ENCODE measurements at regions not wholly inside any gene's neighbourhood (a gene's known extent, or its start where the extent isn't known, plus 50 kb on each side); places are given as distances from the start of the nearest gene placed in this dataset.

- no peak for TF ChIP-seq CTCF (IDR thresholded peaks at IDR 0.05)
- TF ChIP-seq POLR2AphosphoS5 (IDR thresholded peaks at IDR 0.05) = no peak
- TF ChIP-seq POLR2A (IDR thresholded peaks at IDR 0.05; ENCODE audit: low read depth) = no peak
- TF ChIP-seq EP300 (IDR thresholded peaks at IDR 0.05) = no peak
Observed at GRCh38 chr13:65584126-65584525, 1646.0 kb downstream of the PCDH9 start.

Data from esophagus muscularis mucosa (tissue), 4 donors.